SW 1271 (cell line): ENCODE measurements at regions not wholly inside any gene's neighbourhood (a gene's known extent, or its start where the extent isn't known, plus 50 kb on each side); places are given as distances from the start of the nearest gene placed in this dataset.
"Not testable (repeated sequence)": the region's sequence is repeated elsewhere in the genome, so short reads cannot be mapped to it uniquely, and the experiment has no call there.

ENCODE experiments used
- DNase-seq, 2 experiments: peaks; one replicate each; lab custom pipeline; 2025; lab: John Stamatoyannopoulos, UW

GRCh38 chr10:55899472-55900147 lies 461.4 kb downstream of the ZWINT start:
- not testable (repeated sequence) for DNase-seq

- no peak for DNase-seq
These were observed 463.6 kb downstream of the ZWINT start for GRCh38 chr10:55897490-55897921.

GRCh38 chr10:55892276-55892675 lies 468.8 kb downstream of the ZWINT start:
- DNase-seq: no peak

- no peak for DNase-seq
These were observed 479.5 kb downstream of the ZWINT start for GRCh38 chr10:55881588-55881987.

- DNase-seq: no peak
These were observed 487.6 kb downstream of the ZWINT start for GRCh38 chr10:55873485-55873884.

GRCh38 chr10:55870186-55870585 lies 490.9 kb downstream of the ZWINT start:
- DNase-seq: no peak

- DNase-seq: no peak
These were observed 493.2 kb downstream of the ZWINT start for GRCh38 chr10:55867848-55868247.

GRCh38 chr10:55858730-55859129 lies 502.3 kb downstream of the ZWINT start:
- no peak for DNase-seq

- no peak for DNase-seq
These were observed 508.2 kb downstream of the ZWINT start for GRCh38 chr10:55852900-55853299.

- DNase-seq: no peak
These were observed 523.8 kb downstream of the ZWINT start for GRCh38 chr10:55837273-55837672.

GRCh38 chr10:55822096-55822495 lies 539.0 kb downstream of the ZWINT start:
- DNase-seq: no peak

- DNase-seq: no peak
These were observed 540.6 kb downstream of the ZWINT start for GRCh38 chr10:55820478-55820877.

- DNase-seq: no peak
These were observed 541.0 kb downstream of the ZWINT start for GRCh38 chr10:55820071-55820470.

- DNase-seq: no peak
These were observed 547.4 kb downstream of the ZWINT start for GRCh38 chr10:55813451-55814170.

- no peak for DNase-seq
These were observed 558.0 kb downstream of the ZWINT start for GRCh38 chr10:55803055-55803454.

- no peak for DNase-seq
These were observed 559.8 kb downstream of the ZWINT start for GRCh38 chr10:55801353-55801661.

GRCh38 chr10:55800602-55801352 lies 560.3 kb downstream of the ZWINT start:
- DNase-seq: no peak

GRCh38 chr10:55793024-55793423 lies 568.0 kb downstream of the ZWINT start:
- no peak for DNase-seq

GRCh38 chr10:55790276-55790675 lies 570.8 kb downstream of the ZWINT start:
- not testable (repeated sequence) for DNase-seq

- no peak for DNase-seq
These were observed 574.5 kb downstream of the ZWINT start for GRCh38 chr10:55786461-55787050.

GRCh38 chr10:55782181-55782580 lies 578.9 kb downstream of the ZWINT start:
- DNase-seq: no peak

GRCh38 chr10:55766212-55766611 lies 594.8 kb downstream of the ZWINT start:
- no peak for DNase-seq

GRCh38 chr10:55750458-55750857 lies 610.6 kb downstream of the ZWINT start:
- DNase-seq: no peak
